Posterior vena cava (tissue), 2 donors: ENCODE measurements at regions not wholly inside any gene's neighbourhood (a gene's known extent, or its start where the extent isn't known, plus 50 kb on each side); places are given as distances from the start of the nearest gene placed in this dataset.

Experiments used
- DNase-seq: peaks from one replicate; pipeline ENCODE4 v3.0.0-alpha.2; 2020; ENCODE audit warnings: low spot score
- intact Hi-C, 2 donors: fragments of 100-400 bp; cut with DNase I; formaldehyde crosslinking; loops; one replicate each; pipeline versions ENCODE4 v1.14.1 to v1.14.2; 2022 to 2023
- donor health status: DM: yes; HTN: yes; CAD: no.
- donor health status: DM: yes; HTN: yes; CAD: no.

- intact Hi-C loops = loop anchor here in 1 of 2 donors (5.0 kb wide), 1 partner anchor 928 kb away; no protein-coding TSS in a partner anchor
- no peak for DNase-seq
These were observed 52.5 kb upstream of the FAM136A start for GRCh38 chr2:70354264-70354949.
